ENCODE measurements at regions not wholly inside any gene's neighbourhood (a gene's known extent, or its start where the extent isn't known, plus 50 kb on each side); places are given as distances from the start of the nearest gene placed in this dataset.

- TF ChIP-seq TRIM28 (IDR thresholded peaks at IDR 0.05; ENCODE audit: borderline replicate concordance, low read length) (no peak), CTCF (tag by site-specific recombination; IDR thresholded peaks at IDR 0.05) (no peak), YY1 (tag by site-specific recombination; IDR thresholded peaks at IDR 0.05) (no peak), IKZF3 (tag by site-specific recombination; IDR thresholded peaks at IDR 0.05) (no peak), KLF8 (tag by site-specific recombination; IDR thresholded peaks at IDR 0.05) (no peak), ZNF548 (tag by site-specific recombination; IDR thresholded peaks at IDR 0.05) (no peak), KLF1 (tag by site-specific recombination; IDR thresholded peaks at IDR 0.05) (no peak), ELK4 (IDR thresholded peaks at IDR 0.05; ENCODE audit: borderline replicate concordance, low read depth, low read length) (no peak), ZNF677 (tag by site-specific recombination; IDR thresholded peaks at IDR 0.05) (no peak), ZNF248 (tag by site-specific recombination; IDR thresholded peaks at IDR 0.05) (no peak), ZNF488 (tag by site-specific recombination; IDR thresholded peaks at IDR 0.05) (no peak), GLIS1 (tag by site-specific recombination; IDR thresholded peaks at IDR 0.05) (no peak), PRDM6 (tag by site-specific recombination; IDR thresholded peaks at IDR 0.05) (no peak), ZNF549 (tag by site-specific recombination; IDR thresholded peaks at IDR 0.05) (no peak)
Measured at GRCh38 chr2:163794635-163795034, 58.8 kb upstream of the FIGN start.

Measured in HEK293 (cell line).